ENCODE measurements at regions not wholly inside any gene's neighbourhood (a gene's known extent, or its start where the extent isn't known, plus 50 kb on each side); places are given as distances from the start of the nearest gene placed in this dataset.
"Not testable (repeated sequence)": the region's sequence is repeated elsewhere in the genome, so short reads cannot be mapped to it uniquely, and the experiment has no call there.

GRCh38 chr2:104939570-104940217, 85.8 kb downstream of the POU3F3 start:
- no peak for DNase-seq (ENCODE audit: low read depth)
- no peak for TF ChIP-seq CTCF (IDR thresholded peaks at IDR 0.05; ENCODE audit: control insufficient read depth, insufficient read depth, low read depth, low read length, missing control alignments)
- H3K4me3 ChIP-seq (ENCODE audit: control insufficient read depth, low read depth, low read length): no peak overlapping the region

- H3K4me3 ChIP-seq (ENCODE audit: control insufficient read depth, low read depth, low read length): no peak overlapping the region
- peak; percentile 17 for TF ChIP-seq CTCF (IDR thresholded peaks at IDR 0.05; ENCODE audit: control insufficient read depth, insufficient read depth, low read depth, low read length, missing control alignments)
- DNase-seq (ENCODE audit: low read depth): no peak
Measured at GRCh38 chr2:104944495-104944894, 90.6 kb downstream of the POU3F3 start.

GRCh38 chr2:104945121-104945520, 91.2 kb downstream of the POU3F3 start:
- no peak for TF ChIP-seq CTCF (IDR thresholded peaks at IDR 0.05; ENCODE audit: control insufficient read depth, insufficient read depth, low read depth, low read length, missing control alignments)
- no peak for DNase-seq (ENCODE audit: low read depth)
- no peak overlapping the region for H3K4me3 ChIP-seq (ENCODE audit: control insufficient read depth, low read depth, low read length)

GRCh38 chr2:104945866-104946265, 92.0 kb downstream of the POU3F3 start:
- H3K4me3 ChIP-seq (ENCODE audit: control insufficient read depth, low read depth, low read length): no peak overlapping the region
- DNase-seq (ENCODE audit: low read depth): no peak

GRCh38 chr2:104947456-104947855, 90.4 kb upstream of the MRPS9 start:
- DNase-seq (ENCODE audit: low read depth); H3K4me3 ChIP-seq (ENCODE audit: control insufficient read depth, low read depth, low read length): not testable (repeated sequence)

More at GRCh38 chr2:104945866-104946265, 92.0 kb downstream of the POU3F3 start:
- no peak for TF ChIP-seq CTCF (IDR thresholded peaks at IDR 0.05; ENCODE audit: control insufficient read depth, insufficient read depth, low read depth, low read length, missing control alignments)

- no peak for DNase-seq (ENCODE audit: low read depth)
- TF ChIP-seq CTCF (IDR thresholded peaks at IDR 0.05; ENCODE audit: control insufficient read depth, insufficient read depth, low read depth, low read length, missing control alignments): no peak
- H3K4me3 ChIP-seq (ENCODE audit: control insufficient read depth, low read depth, low read length): no peak overlapping the region
Measured at GRCh38 chr2:104952976-104953375, 84.9 kb upstream of the MRPS9 start.

- TF ChIP-seq CTCF (IDR thresholded peaks at IDR 0.05; ENCODE audit: control insufficient read depth, insufficient read depth, low read depth, low read length, missing control alignments): no peak
- H3K4me3 ChIP-seq (ENCODE audit: control insufficient read depth, low read depth, low read length): no peak overlapping the region
- DNase-seq (ENCODE audit: low read depth): no peak
Measured at GRCh38 chr2:104965900-104966299, 72.0 kb upstream of the MRPS9 start.
